ENCODE measurements at regions not wholly inside any gene's neighbourhood (a gene's known extent, or its start where the extent isn't known, plus 50 kb on each side); places are given as distances from the start of the nearest gene placed in this dataset.

DNA sequence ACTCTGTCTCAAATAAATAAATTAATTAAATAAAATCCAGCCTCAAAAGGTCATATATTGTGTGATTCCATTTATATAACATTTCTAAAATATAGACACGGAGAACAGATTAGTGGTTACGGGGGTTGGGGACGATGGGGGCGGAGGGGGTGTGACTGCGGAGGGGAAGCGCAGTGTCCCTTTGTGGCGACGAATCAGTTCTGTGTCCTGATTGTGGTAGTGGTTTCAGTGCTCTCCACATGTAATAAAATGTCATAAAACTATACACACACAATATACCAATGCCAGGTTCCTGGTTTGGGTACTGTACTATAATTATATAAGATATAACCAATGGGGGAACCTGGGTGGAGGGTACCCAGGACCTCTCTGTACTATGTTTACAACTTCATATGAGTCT, 186.4 kb downstream of the ANAPC1 start:
- H3K27ac ChIP-seq (ENCODE audit: low read length), result peak overlapping the region; percentile 89
- CTCF ChIA-PET, result interaction anchor here (0.7 kb wide), 1 partner anchor 579 kb away, joined by 6 read pairs; no protein-coding TSS in a partner anchor

DNA sequence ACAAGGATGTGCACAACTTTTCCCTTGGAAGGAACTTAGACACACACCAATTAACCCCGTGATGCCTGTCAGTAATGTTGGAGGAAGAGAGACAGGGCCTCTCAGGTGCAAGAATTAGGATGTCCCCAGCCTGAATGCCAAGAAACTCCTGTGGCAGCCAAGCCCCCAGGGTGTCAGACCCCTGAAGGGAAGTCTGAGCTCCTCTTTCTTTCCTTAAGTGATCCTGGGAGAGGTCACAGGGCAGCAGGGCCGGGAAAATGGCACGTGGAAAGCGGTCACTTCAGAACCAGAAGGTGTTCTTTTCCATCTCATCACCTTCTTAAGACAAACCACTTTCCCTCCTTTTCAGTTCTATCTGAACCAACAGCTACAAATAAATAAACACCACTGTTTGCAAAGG, 185.9 kb downstream of the ANAPC1 start:
- CTCF ChIA-PET, result interaction anchor here (0.7 to 0.9 kb wide), 2 partner anchors 9 to 660 kb away, joined by 3 read pairs; no protein-coding TSS in a partner anchor
- Histone ChIP-seq H3K4me1 (ENCODE audit: control insufficient read depth, insufficient read depth, low read length) (peaks cover 19% of the 10 kb centered on the region), H3K27me3 (ENCODE audit: control insufficient read depth, insufficient read depth, low read length) (no peaks in the 10 kb centered on the region), H3K27ac (ENCODE audit: low read length) (peak overlapping the region; percentile 89), H3K9me3 (ENCODE audit: control insufficient read depth, insufficient read depth, low read depth, low read length) (no peaks in the 10 kb centered on the region; the same call in 1 of the 2 replicates), H3K36me3 (ENCODE audit: control insufficient read depth, insufficient read depth, low read length) (no peaks in the 10 kb centered on the region), H3K4me3 (ENCODE audit: low read depth in 2 of 2, low read length in 2 of 2) (no peak overlapping the region)
- BruUV-seq (replicated peaks), result no TSS peak
- intact Hi-C loops (cut with micrococcal nuclease; ENCODE audit: unreplicated experiment) (no loop called here), in situ Hi-C loops (cut with HindIII; ENCODE audit: low pct_unique_long_range_greater_than_20kb, low sequenced_read_pairs) (no loop called here)
- POLR2A ChIA-PET, result interaction anchor here (0.7 kb wide), 1 partner anchor 73 kb away, joined by 8 read pairs; no protein-coding TSS in a partner anchor
- DNase-seq (ENCODE audit: low read depth, low spot score), result no peak
- TF ChIP-seq POLR2AphosphoS5 (IDR thresholded peaks at IDR 0.05; ENCODE audit: low read depth, low read length) (no peak), TCF7L2 (IDR thresholded peaks at IDR 0.05; ENCODE audit: low read depth, low read length) (no peak), SIN3A (IDR thresholded peaks at IDR 0.05; ENCODE audit: borderline replicate concordance, insufficient read depth, low read depth, low read length) (no peak)
- TF ChIP-seq, protein P1, sequence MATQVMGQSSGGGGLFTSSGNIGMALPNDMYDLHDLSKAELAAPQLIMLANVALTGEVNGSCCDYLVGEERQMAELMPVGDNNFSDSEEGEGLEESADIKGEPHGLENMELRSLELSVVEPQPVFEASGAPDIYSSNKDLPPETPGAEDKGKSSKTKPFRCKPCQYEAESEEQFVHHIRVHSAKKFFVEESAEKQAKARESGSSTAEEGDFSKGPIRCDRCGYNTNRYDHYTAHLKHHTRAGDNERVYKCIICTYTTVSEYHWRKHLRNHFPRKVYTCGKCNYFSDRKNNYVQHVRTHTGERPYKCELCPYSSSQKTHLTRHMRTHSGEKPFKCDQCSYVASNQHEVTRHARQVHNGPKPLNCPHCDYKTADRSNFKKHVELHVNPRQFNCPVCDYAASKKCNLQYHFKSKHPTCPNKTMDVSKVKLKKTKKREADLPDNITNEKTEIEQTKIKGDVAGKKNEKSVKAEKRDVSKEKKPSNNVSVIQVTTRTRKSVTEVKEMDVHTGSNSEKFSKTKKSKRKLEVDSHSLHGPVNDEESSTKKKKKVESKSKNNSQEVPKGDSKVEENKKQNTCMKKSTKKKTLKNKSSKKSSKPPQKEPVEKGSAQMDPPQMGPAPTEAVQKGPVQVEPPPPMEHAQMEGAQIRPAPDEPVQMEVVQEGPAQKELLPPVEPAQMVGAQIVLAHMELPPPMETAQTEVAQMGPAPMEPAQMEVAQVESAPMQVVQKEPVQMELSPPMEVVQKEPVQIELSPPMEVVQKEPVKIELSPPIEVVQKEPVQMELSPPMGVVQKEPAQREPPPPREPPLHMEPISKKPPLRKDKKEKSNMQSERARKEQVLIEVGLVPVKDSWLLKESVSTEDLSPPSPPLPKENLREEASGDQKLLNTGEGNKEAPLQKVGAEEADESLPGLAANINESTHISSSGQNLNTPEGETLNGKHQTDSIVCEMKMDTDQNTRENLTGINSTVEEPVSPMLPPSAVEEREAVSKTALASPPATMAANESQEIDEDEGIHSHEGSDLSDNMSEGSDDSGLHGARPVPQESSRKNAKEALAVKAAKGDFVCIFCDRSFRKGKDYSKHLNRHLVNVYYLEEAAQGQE (IDR thresholded peaks at IDR 0.05; ENCODE audit: insufficient read depth in 1 of 2, low read depth in 2 of 2, low read length in 1 of 2), result no peak
- TF ChIP-seq, protein P2, sequence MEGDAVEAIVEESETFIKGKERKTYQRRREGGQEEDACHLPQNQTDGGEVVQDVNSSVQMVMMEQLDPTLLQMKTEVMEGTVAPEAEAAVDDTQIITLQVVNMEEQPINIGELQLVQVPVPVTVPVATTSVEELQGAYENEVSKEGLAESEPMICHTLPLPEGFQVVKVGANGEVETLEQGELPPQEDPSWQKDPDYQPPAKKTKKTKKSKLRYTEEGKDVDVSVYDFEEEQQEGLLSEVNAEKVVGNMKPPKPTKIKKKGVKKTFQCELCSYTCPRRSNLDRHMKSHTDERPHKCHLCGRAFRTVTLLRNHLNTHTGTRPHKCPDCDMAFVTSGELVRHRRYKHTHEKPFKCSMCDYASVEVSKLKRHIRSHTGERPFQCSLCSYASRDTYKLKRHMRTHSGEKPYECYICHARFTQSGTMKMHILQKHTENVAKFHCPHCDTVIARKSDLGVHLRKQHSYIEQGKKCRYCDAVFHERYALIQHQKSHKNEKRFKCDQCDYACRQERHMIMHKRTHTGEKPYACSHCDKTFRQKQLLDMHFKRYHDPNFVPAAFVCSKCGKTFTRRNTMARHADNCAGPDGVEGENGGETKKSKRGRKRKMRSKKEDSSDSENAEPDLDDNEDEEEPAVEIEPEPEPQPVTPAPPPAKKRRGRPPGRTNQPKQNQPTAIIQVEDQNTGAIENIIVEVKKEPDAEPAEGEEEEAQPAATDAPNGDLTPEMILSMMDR (IDR thresholded peaks at IDR 0.05), result no peak
- no peak for ATAC-seq

More for the DNA sequence above, 186.4 kb downstream of the ANAPC1 start:
- POLR2A ChIA-PET, result no interaction called here
- in situ Hi-C loops (cut with HindIII; ENCODE audit: low pct_unique_long_range_greater_than_20kb, low sequenced_read_pairs) (no loop called here), intact Hi-C loops (cut with micrococcal nuclease; ENCODE audit: unreplicated experiment) (no loop called here)
- Histone ChIP-seq H3K4me3 (ENCODE audit: low read depth in 2 of 2, low read length in 2 of 2) (no peak overlapping the region), H3K4me1 (ENCODE audit: control insufficient read depth, insufficient read depth, low read length) (peaks cover 19% of the 10 kb centered on the region), H3K27me3 (ENCODE audit: control insufficient read depth, insufficient read depth, low read length) (no peaks in the 10 kb centered on the region), H3K9me3 (ENCODE audit: control insufficient read depth, insufficient read depth, low read depth, low read length) (no peaks in the 10 kb centered on the region; the same call in 1 of the 2 replicates), H3K36me3 (ENCODE audit: control insufficient read depth, insufficient read depth, low read length) (no peaks in the 10 kb centered on the region)
- ATAC-seq (no peak), DNase-seq (ENCODE audit: low read depth, low spot score) (no peak)
- BruUV-seq (replicated peaks), result no TSS peak
- TF ChIP-seq, protein P2 (IDR thresholded peaks at IDR 0.05), result no peak
- TF ChIP-seq SIN3A (IDR thresholded peaks at IDR 0.05; ENCODE audit: borderline replicate concordance, insufficient read depth, low read depth, low read length) (no peak), POLR2AphosphoS5 (IDR thresholded peaks at IDR 0.05; ENCODE audit: low read depth, low read length) (no peak)
